ENCODE measurements at regions not wholly inside any gene's neighbourhood (a gene's known extent, or its start where the extent isn't known, plus 50 kb on each side); places are given as distances from the start of the nearest gene placed in this dataset.

GRCh38 chr21:41076064-41076463 lies 91.9 kb upstream of the BACE2 start:
- TF ChIP-seq MAX (IDR thresholded peaks at IDR 0.05) = peak; percentile 29; the same call in 1 of the 2 replicates
- no peak for TF ChIP-seq CTCF (IDR thresholded peaks at IDR 0.05; ENCODE audit: control extremely low read depth in 1 of 3, insufficient read depth in 1 of 3, low read depth in 1 of 3, low read length in 3 of 3)
- TF ChIP-seq, protein P1, sequence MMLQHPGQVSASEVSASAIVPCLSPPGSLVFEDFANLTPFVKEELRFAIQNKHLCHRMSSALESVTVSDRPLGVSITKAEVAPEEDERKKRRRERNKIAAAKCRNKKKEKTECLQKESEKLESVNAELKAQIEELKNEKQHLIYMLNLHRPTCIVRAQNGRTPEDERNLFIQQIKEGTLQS (IDR thresholded peaks at IDR 0.05; ENCODE audit: insufficient read depth, low read depth, low read length) = no peak
- no peak for TF ChIP-seq SP2 (IDR thresholded peaks at IDR 0.05; ENCODE audit: low read length)
- TF ChIP-seq, protein P2, sequence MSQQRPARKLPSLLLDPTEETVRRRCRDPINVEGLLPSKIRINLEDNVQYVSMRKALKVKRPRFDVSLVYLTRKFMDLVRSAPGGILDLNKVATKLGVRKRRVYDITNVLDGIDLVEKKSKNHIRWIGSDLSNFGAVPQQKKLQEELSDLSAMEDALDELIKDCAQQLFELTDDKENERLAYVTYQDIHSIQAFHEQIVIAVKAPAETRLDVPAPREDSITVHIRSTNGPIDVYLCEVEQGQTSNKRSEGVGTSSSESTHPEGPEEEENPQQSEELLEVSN (IDR thresholded peaks at IDR 0.05) = no peak
- Histone ChIP-seq H4K8ac (ENCODE audit: extremely low read depth, insufficient read depth, low read length) (no peak overlapping the region), H3K27ac (ENCODE audit: low read depth, low read length) (no peak overlapping the region), H2AFZ (ENCODE audit: low read length) (no peak overlapping the region), H3K79me2 (ENCODE audit: control insufficient read depth in 1 of 2, insufficient read depth in 2 of 2, low read length in 2 of 2) (no peaks in the 10 kb centered on the region), H3K27me3 (replicated peaks in 1 of 4; ENCODE audit: control insufficient read depth in 3 of 4, extremely low read depth in 1 of 4, insufficient read depth in 3 of 4, low read length in 3 of 4) (no peaks in the 10 kb centered on the region), H3K9me3 (ENCODE audit: insufficient read depth in 2 of 2, low read depth in 1 of 2, low read length in 1 of 2) (no peaks in the 10 kb centered on the region; a peak in 1 of 4 replicates), H3K9ac (replicated peaks in 1 of 4; ENCODE audit: extremely low read depth in 1 of 4, low read depth in 3 of 4, low read length in 3 of 4) (no peak overlapping the region), H4K5ac (ENCODE audit: insufficient read length, low read depth, low read length) (no peak overlapping the region), H4K91ac (replicated peaks; ENCODE audit: insufficient read length, low read length) (no peak overlapping the region), H2AK5ac (ENCODE audit: low read depth, low read length) (no peak overlapping the region), H3K18ac (ENCODE audit: extremely low read depth, low read length) (no peak overlapping the region), H2BK20ac (ENCODE audit: low read length) (no peak overlapping the region), H2BK5ac (ENCODE audit: low read depth, low read length) (no peak overlapping the region), H3K23ac (ENCODE audit: insufficient read length) (no peak overlapping the region), H3K56ac (replicated peaks; ENCODE audit: insufficient read length, low read depth, low read length) (no peak overlapping the region), H3K14ac (ENCODE audit: insufficient read length) (no peak overlapping the region), H2BK15ac (ENCODE audit: low read length) (no peak overlapping the region), H3K4me3 (ENCODE audit: extremely low read depth in 1 of 4, insufficient read depth in 2 of 4, low read depth in 3 of 4, low read length in 4 of 4) (no peak overlapping the region), H2BK120ac (replicated peaks; ENCODE audit: low read depth, low read length) (no peak overlapping the region), H2BK12ac (ENCODE audit: low read depth, low read length) (no peak overlapping the region), H4K20me1 (replicated peaks in 1 of 2; ENCODE audit: control insufficient read depth in 1 of 2, insufficient read depth in 2 of 2, low read length in 2 of 2) (no peaks in the 10 kb centered on the region), H3K4me2 (ENCODE audit: insufficient read depth in 1 of 2, low read depth in 2 of 2, low read length in 2 of 2) (no peak overlapping the region), H3K4ac (replicated peaks; ENCODE audit: insufficient read length, low read depth, low read length) (no peak overlapping the region), H3K4me1 (replicated peaks in 1 of 4; ENCODE audit: control insufficient read depth in 3 of 4, insufficient read depth in 4 of 4, low read length in 3 of 4) (no peaks in the 10 kb centered on the region; a peak in 1 of 7 replicates), H3K36me3 (ENCODE audit: control insufficient read depth in 2 of 4, insufficient read depth in 4 of 4, low read length in 3 of 4) (no peaks in the 10 kb centered on the region), H3K79me1 (ENCODE audit: low read depth, low read length) (no peaks in the 10 kb centered on the region), H3K23me2 (ENCODE audit: low read depth, low read length) (no peaks in the 10 kb centered on the region)
- no peak for DNase-seq (ENCODE audit: low read depth in 1 of 2, low spot score in 2 of 2)
- 80% methylated on average over 12 of the region's 16 CpGs; no CpG with 5 or more reads in 1 of the 2 experiments for WGBS, 2 experiments (ENCODE audit: extremely low coverage in 1 of 2, insufficient coverage in 1 of 2, insufficient read length in 1 of 2, insufficient replicate concordance in 2 of 2, low coverage in 1 of 2, low lambda C conversion rate in 2 of 2, missing lambda C conversion rate in 1 of 2)
- CTCF ChIA-PET (ENCODE audit: partially characterized antibody) = interaction anchor here (1.1 to 2.1 kb wide), 2 partner anchors 58 to 223 kb away, joined by 3 to 5 read pairs; no protein-coding TSS in a partner anchor
- POLR2A ChIA-PET (ENCODE audit: partially characterized antibody) = no interaction called here
- FAIRE-seq = no peak

All from H1 (cell line).